ENCODE measurements at regions not wholly inside any gene's neighbourhood (a gene's known extent, or its start where the extent isn't known, plus 50 kb on each side); places are given as distances from the start of the nearest gene placed in this dataset.
"Not testable (repeated sequence)": the region's sequence is repeated elsewhere in the genome, so short reads cannot be mapped to it uniquely, and the experiment has no call there.

GRCh38 chr10:9254353-9254752, 1199.9 kb downstream of the GATA3 start:
- TF ChIP-seq YY1 (IDR thresholded peaks at IDR 0.05; ENCODE audit: insufficient read depth, insufficient read length) (no peak), SUZ12 (IDR thresholded peaks at IDR 0.05; ENCODE audit: extremely low read depth, insufficient read depth, insufficient read length) (no peak), ZNF274 (IDR thresholded peaks at IDR 0.05; ENCODE audit: low read depth, low read length) (no peak)
- no peaks in the 10 kb centered on the region for H3K9me3 ChIP-seq (ENCODE audit: insufficient read depth, low read length)
- DNase-seq (ENCODE audit: low read depth, low spot score): no peak
- H3K4me3 ChIP-seq (ENCODE audit: insufficient read length, low read depth): no peak overlapping the region
- no peaks in the 10 kb centered on the region for H3K36me3 ChIP-seq (ENCODE audit: insufficient read depth, insufficient read length, low read length)
- no peaks in the 10 kb centered on the region for H3K27me3 ChIP-seq (ENCODE audit: insufficient read depth, insufficient read length)
- H3K4me1 ChIP-seq (ENCODE audit: insufficient read depth, insufficient read length): no peaks in the 10 kb centered on the region
- H3K9ac ChIP-seq (ENCODE audit: insufficient read length, low read depth): no peak overlapping the region

GRCh38 chr10:9260690-9261089, 1206.2 kb downstream of the GATA3 start:
- no peak for DNase-seq (ENCODE audit: low read depth, low spot score)
- Histone ChIP-seq H3K36me3 (ENCODE audit: insufficient read depth, insufficient read length, low read length) (no peaks in the 10 kb centered on the region), H3K9ac (ENCODE audit: insufficient read length, low read depth) (no peak overlapping the region), H3K4me1 (ENCODE audit: insufficient read depth, insufficient read length) (no peaks in the 10 kb centered on the region), H3K9me3 (ENCODE audit: insufficient read depth, low read length) (no peaks in the 10 kb centered on the region), H3K4me3 (ENCODE audit: insufficient read length, low read depth) (no peak overlapping the region), H3K27me3 (ENCODE audit: insufficient read depth, insufficient read length) (no peaks in the 10 kb centered on the region)
- TF ChIP-seq SUZ12 (IDR thresholded peaks at IDR 0.05; ENCODE audit: extremely low read depth, insufficient read depth, insufficient read length): no peak
- no peak for TF ChIP-seq ZNF274 (IDR thresholded peaks at IDR 0.05; ENCODE audit: low read depth, low read length)
- no peak for TF ChIP-seq YY1 (IDR thresholded peaks at IDR 0.05; ENCODE audit: insufficient read depth, insufficient read length)

DNA sequence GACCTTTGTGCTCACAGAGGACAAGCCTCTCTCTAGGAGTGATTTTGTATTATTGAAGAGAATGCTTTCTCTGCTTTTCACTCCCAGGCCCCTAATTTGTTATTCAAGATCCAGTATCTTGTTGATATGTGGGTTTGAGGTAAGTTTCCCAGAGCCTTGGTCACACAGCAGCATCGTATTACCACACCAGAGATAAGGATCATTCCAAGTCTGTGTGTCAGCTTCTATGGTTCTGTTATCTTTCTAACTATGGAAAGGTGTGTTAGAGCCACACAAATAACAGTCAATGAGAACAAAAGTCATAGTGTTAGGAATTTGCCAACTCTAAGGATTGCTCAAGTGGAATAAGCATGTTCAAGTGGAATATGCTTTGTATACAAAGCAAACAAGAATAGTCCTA, 1208.3 kb downstream of the GATA3 start:
- no peak for DNase-seq (ENCODE audit: low read depth, low spot score)
- H3K27me3 ChIP-seq (ENCODE audit: insufficient read depth, insufficient read length): no peaks in the 10 kb centered on the region
- H3K9ac ChIP-seq (ENCODE audit: insufficient read length, low read depth): no peak overlapping the region
- no peaks in the 10 kb centered on the region for H3K36me3 ChIP-seq (ENCODE audit: insufficient read depth, insufficient read length, low read length)
- H3K9me3 ChIP-seq (ENCODE audit: insufficient read depth, low read length): no peaks in the 10 kb centered on the region
- H3K4me3 ChIP-seq (ENCODE audit: insufficient read length, low read depth): no peak overlapping the region
- H3K4me1 ChIP-seq (ENCODE audit: insufficient read depth, insufficient read length): no peaks in the 10 kb centered on the region
- no peak for TF ChIP-seq YY1 (IDR thresholded peaks at IDR 0.05; ENCODE audit: insufficient read depth, insufficient read length)

- H3K9me3 ChIP-seq (ENCODE audit: insufficient read depth, low read length): no peaks in the 10 kb centered on the region
Measured at GRCh38 chr10:9268176-9268575, 1213.7 kb downstream of the GATA3 start.

DNA sequence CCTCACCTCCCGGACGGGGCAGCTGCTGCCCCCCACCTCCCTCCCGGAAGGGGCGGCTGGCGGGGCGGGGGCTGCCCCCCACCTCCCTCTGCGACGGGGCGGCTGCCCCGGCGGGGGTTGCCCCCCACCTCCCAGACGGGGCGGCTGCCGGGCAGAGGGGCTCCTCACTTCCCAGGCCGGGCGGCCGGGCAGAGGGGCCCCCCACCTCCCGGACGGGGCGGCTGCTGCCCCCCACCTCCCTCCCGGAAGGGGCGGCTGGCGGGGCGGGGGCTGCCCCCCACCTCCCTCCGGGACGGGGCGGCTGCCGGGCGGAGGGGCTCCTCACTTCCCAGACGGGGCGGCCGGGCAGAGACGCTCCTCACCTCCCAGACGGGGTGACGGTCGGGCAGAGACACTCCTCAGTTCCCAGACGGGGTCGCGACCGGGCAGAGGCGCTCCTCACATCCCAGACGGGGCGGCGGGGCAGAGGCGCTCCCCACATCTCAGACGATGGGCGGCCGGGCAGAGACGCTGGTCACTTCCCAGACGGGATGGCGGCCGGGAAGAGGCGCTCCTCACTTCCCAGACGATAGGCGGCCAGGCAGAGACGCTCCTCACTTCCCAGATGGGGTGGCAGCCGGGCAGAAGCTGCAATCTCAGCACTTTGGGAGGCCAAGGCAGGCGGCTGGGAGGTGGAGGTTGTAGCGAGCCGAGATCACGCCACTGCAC, 1218.8 kb downstream of the GATA3 start:
- not testable (repeated sequence) for H3K27me3 ChIP-seq (ENCODE audit: insufficient read depth, insufficient read length); H3K36me3 ChIP-seq (ENCODE audit: insufficient read depth, insufficient read length, low read length); H3K9ac ChIP-seq (ENCODE audit: insufficient read length, low read depth); DNase-seq (ENCODE audit: low read depth, low spot score); H3K9me3 ChIP-seq (ENCODE audit: insufficient read depth, low read length); H3K4me1 ChIP-seq (ENCODE audit: insufficient read depth, insufficient read length); H3K4me3 ChIP-seq (ENCODE audit: insufficient read length, low read depth)

More at GRCh38 chr10:9268176-9268575, 1213.7 kb downstream of the GATA3 start:
- Histone ChIP-seq H3K9ac (ENCODE audit: insufficient read length, low read depth) (no peak overlapping the region), H3K27me3 (ENCODE audit: insufficient read depth, insufficient read length) (no peaks in the 10 kb centered on the region), H3K4me3 (ENCODE audit: insufficient read length, low read depth) (no peak overlapping the region), H3K36me3 (ENCODE audit: insufficient read depth, insufficient read length, low read length) (no peaks in the 10 kb centered on the region), H3K4me1 (ENCODE audit: insufficient read depth, insufficient read length) (no peaks in the 10 kb centered on the region)
- DNase-seq (ENCODE audit: low read depth, low spot score): no peak
- TF ChIP-seq YY1 (IDR thresholded peaks at IDR 0.05; ENCODE audit: insufficient read depth, insufficient read length) (no peak), ZNF274 (IDR thresholded peaks at IDR 0.05; ENCODE audit: low read depth, low read length) (no peak), SUZ12 (IDR thresholded peaks at IDR 0.05; ENCODE audit: extremely low read depth, insufficient read depth, insufficient read length) (no peak)

DNA sequence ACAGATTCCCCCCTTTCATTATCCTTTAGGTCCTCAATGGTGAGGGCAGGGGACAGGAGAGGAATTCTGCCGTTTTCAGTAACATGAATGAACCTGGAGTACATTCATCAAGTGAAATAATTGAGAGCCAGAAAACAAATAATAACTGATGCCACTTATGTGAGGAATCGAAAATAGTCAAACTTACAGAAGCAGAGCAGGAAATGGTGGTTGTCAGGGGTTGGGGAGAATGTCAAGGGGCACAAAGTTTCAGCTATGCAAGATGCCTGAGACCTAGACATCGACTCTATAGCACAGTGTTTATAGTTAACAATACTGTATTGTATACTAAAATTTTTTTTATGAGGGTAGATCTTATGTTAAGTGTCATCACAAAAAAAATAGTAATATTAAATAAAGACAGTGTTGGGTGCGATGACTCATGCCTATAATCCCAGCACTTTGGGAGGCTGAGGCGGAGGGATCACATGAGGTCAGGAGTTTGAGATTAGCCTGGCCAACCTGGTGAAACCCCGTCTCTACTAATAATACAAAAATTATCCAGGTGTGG, 1219.8 kb downstream of the GATA3 start:
- Histone ChIP-seq H3K4me1 (ENCODE audit: insufficient read depth, insufficient read length) (no peaks in the 10 kb centered on the region), H3K9me3 (ENCODE audit: insufficient read depth, low read length) (no peaks in the 10 kb centered on the region), H3K9ac (ENCODE audit: insufficient read length, low read depth) (no peak overlapping the region), H3K36me3 (ENCODE audit: insufficient read depth, insufficient read length, low read length) (no peaks in the 10 kb centered on the region), H3K4me3 (ENCODE audit: insufficient read length, low read depth) (no peak overlapping the region), H3K27me3 (ENCODE audit: insufficient read depth, insufficient read length) (no peaks in the 10 kb centered on the region)
- DNase-seq (ENCODE audit: low read depth, low spot score): no peak
- TF ChIP-seq SUZ12 (IDR thresholded peaks at IDR 0.05; ENCODE audit: extremely low read depth, insufficient read depth, insufficient read length): no peak
- TF ChIP-seq YY1 (IDR thresholded peaks at IDR 0.05; ENCODE audit: insufficient read depth, insufficient read length): no peak
- TF ChIP-seq ZNF274 (IDR thresholded peaks at IDR 0.05; ENCODE audit: low read depth, low read length): no peak

DNA sequence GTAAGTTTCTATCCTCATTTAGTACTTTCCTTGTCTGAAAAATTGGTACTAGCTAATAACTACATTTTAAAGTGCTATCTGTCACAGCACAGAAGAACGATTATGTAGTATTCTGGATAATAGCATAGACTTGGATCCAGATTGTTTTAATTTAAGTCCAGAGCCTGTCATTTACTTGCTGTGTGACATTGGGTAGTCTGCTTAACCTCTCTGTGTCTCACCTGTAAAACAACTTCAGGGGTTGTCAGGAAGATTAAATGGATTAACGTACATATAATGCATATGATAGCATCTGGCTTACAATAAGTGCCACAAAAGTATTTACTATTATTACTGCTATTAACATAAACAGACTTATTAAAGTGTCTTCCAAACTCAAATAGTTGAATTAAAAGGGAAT, 1221.4 kb downstream of the GATA3 start:
- no peak for TF ChIP-seq YY1 (IDR thresholded peaks at IDR 0.05; ENCODE audit: insufficient read depth, insufficient read length)
- TF ChIP-seq SUZ12 (IDR thresholded peaks at IDR 0.05; ENCODE audit: extremely low read depth, insufficient read depth, insufficient read length): no peak
- TF ChIP-seq ZNF274 (IDR thresholded peaks at IDR 0.05; ENCODE audit: low read depth, low read length): no peak
- Histone ChIP-seq H3K27me3 (ENCODE audit: insufficient read depth, insufficient read length) (no peaks in the 10 kb centered on the region), H3K9ac (ENCODE audit: insufficient read length, low read depth) (no peak overlapping the region), H3K4me3 (ENCODE audit: insufficient read length, low read depth) (no peak overlapping the region), H3K9me3 (ENCODE audit: insufficient read depth, low read length) (no peaks in the 10 kb centered on the region), H3K36me3 (ENCODE audit: insufficient read depth, insufficient read length, low read length) (no peaks in the 10 kb centered on the region), H3K4me1 (ENCODE audit: insufficient read depth, insufficient read length) (no peaks in the 10 kb centered on the region)
- DNase-seq (ENCODE audit: low read depth, low spot score): no peak
